Osteoblast (primary cell): ENCODE measurements at regions not wholly inside any gene's neighbourhood (a gene's known extent, or its start where the extent isn't known, plus 50 kb on each side); places are given as distances from the start of the nearest gene placed in this dataset.
A peak's percentile ranks its signal among the peaks of the same experiment; 100 is the strongest.

Source experiments
- DNase-seq: peaks from one replicate; pipeline ENCODE4 v3.0.0; 2011; ENCODE audit warnings: low spot score, mixed read lengths; ENCODE audit not compliant: insufficient read length; ENCODE audit errors: missing footprints
- H2AFZ ChIP-seq: 2 replicates; pipeline ENCODE4 v1.6.0; 2011; ENCODE audit warnings: mild to moderate bottlenecking, low read length
- H3K27ac ChIP-seq: 2 replicates; pipeline ENCODE4 v1.5.1; 2011; ENCODE audit warnings: mild to moderate bottlenecking, low read depth, low read length, moderate library complexity
- H3K27me3 ChIP-seq: 2 replicates; pipeline ENCODE4 v1.6.0; 2012; ENCODE audit warnings: mild to moderate bottlenecking, control low read depth, inconsistent platforms, low read length, moderate library complexity; ENCODE audit not compliant: insufficient read depth
- H3K36me3 ChIP-seq: 2 replicates; pipeline ENCODE4 v1.5.1; 2011; ENCODE audit warnings: mild to moderate bottlenecking, low read length, control low read depth, moderate library complexity; ENCODE audit not compliant: insufficient read depth
- H3K4me1 ChIP-seq: 2 replicates; pipeline ENCODE4 v1.5.1; 2011; ENCODE audit warnings: mild to moderate bottlenecking, low read length, control low read depth, moderate library complexity; ENCODE audit not compliant: insufficient read depth
- H3K4me2 ChIP-seq: 2 replicates; pipeline ENCODE4 v1.6.0; 2011; ENCODE audit warnings: mild to moderate bottlenecking, low read length; ENCODE audit not compliant: insufficient read depth
- H3K4me3 ChIP-seq: fragments of 200-600 bp; sonication (generic); 3 replicates; pipeline ENCODE4 v1.5.1; 2012; ENCODE audit warnings: mild to moderate bottlenecking, low read length, inconsistent platforms; ENCODE audit not compliant: insufficient read depth
- H3K79me2 ChIP-seq: 2 replicates; pipeline ENCODE4 v1.6.0; 2012; ENCODE audit warnings: mild to moderate bottlenecking, low read length, control low read depth, inconsistent platforms; ENCODE audit not compliant: insufficient read depth
- H3K9me3 ChIP-seq: 2 replicates; pipeline ENCODE4 v1.5.1; 2011; ENCODE audit warnings: low read depth, low read length, control low read depth
- H4K20me1 ChIP-seq: 2 replicates; pipeline ENCODE4 v1.6.0; 2012; ENCODE audit warnings: mild to moderate bottlenecking, low read length, control low read depth; ENCODE audit not compliant: insufficient read depth
- TF ChIP-seq, protein P1 (sequence below): IDR thresholded peaks from 2 replicates; pipeline ENCODE4 v1.5.1; 2011; ENCODE audit warnings: mild to moderate bottlenecking, low read depth, low read length, moderate library complexity; ENCODE audit errors: extremely low read depth

- peak overlapping the region; percentile 17 for H2AFZ ChIP-seq
- H3K27ac ChIP-seq: peak overlapping the region; percentile 47
- H3K4me3 ChIP-seq: peak overlapping the region; percentile 47
- no peaks in the 10 kb centered on the region for H4K20me1 ChIP-seq
- H3K4me1 ChIP-seq: peaks cover 20% of the 10 kb centered on the region
- no peak for DNase-seq
- no peaks in the 10 kb centered on the region for H3K36me3 ChIP-seq
- peak overlapping the region; percentile 68 for H3K4me2 ChIP-seq
- H3K79me2 ChIP-seq: no peaks in the 10 kb centered on the region
- TF ChIP-seq, protein P1, sequence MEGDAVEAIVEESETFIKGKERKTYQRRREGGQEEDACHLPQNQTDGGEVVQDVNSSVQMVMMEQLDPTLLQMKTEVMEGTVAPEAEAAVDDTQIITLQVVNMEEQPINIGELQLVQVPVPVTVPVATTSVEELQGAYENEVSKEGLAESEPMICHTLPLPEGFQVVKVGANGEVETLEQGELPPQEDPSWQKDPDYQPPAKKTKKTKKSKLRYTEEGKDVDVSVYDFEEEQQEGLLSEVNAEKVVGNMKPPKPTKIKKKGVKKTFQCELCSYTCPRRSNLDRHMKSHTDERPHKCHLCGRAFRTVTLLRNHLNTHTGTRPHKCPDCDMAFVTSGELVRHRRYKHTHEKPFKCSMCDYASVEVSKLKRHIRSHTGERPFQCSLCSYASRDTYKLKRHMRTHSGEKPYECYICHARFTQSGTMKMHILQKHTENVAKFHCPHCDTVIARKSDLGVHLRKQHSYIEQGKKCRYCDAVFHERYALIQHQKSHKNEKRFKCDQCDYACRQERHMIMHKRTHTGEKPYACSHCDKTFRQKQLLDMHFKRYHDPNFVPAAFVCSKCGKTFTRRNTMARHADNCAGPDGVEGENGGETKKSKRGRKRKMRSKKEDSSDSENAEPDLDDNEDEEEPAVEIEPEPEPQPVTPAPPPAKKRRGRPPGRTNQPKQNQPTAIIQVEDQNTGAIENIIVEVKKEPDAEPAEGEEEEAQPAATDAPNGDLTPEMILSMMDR: no peak
- no peaks in the 10 kb centered on the region for H3K27me3 ChIP-seq
- no peaks in the 10 kb centered on the region for H3K9me3 ChIP-seq
These were observed 207.9 kb upstream of the MARCKS start for GRCh38 chr6:113649276-113649675.

- H3K4me1 ChIP-seq: peaks cover 24% of the 10 kb centered on the region
- H3K4me2 ChIP-seq: no peak overlapping the region
- TF ChIP-seq, protein P1: no peak
- no peak overlapping the region for H3K4me3 ChIP-seq
- no peaks in the 10 kb centered on the region for H3K27me3 ChIP-seq
- no peaks in the 10 kb centered on the region for H3K79me2 ChIP-seq
- H2AFZ ChIP-seq: no peak overlapping the region
- H4K20me1 ChIP-seq: no peaks in the 10 kb centered on the region
- DNase-seq: no peak
- no peaks in the 10 kb centered on the region for H3K36me3 ChIP-seq
- H3K9me3 ChIP-seq: no peaks in the 10 kb centered on the region
- H3K27ac ChIP-seq: no peak overlapping the region
These were observed 207.1 kb upstream of the MARCKS start for GRCh38 chr6:113649880-113650609.

GRCh38 chr6:113650610-113650979 lies 206.6 kb upstream of the MARCKS start:
- H3K27ac ChIP-seq: no peak overlapping the region

DNA sequence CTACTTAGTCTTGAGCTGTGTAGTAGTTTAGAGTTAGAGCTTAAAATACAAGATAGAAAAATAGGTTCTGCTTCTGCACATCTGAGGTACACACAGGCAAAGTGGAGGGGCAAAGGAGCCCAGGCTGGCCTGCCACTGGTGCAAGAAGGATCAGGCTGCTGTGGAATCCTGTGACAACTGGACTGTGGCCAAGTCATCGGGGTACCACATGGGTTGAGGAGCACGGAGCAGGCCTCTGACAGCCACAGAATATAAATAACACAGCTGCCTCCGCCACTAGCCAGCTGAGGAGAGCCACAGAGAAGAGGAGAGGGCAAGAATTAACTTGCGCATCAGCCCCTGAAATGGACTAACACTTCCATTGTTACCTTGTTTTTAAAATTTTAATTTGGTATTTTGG lies 206.0 kb upstream of the MARCKS start:
- Histone ChIP-seq H2AFZ (peak overlapping the region; percentile 56), H3K27ac (no peak overlapping the region), H3K9me3 (no peaks in the 10 kb centered on the region), H3K4me1 (peaks cover 16% of the 10 kb centered on the region), H4K20me1 (no peaks in the 10 kb centered on the region), H3K36me3 (no peaks in the 10 kb centered on the region), H3K4me3 (no peak overlapping the region), H3K27me3 (no peaks in the 10 kb centered on the region), H3K79me2 (no peaks in the 10 kb centered on the region), H3K4me2 (no peak overlapping the region)
- TF ChIP-seq, protein P1: no peak
- no peak for DNase-seq

More at GRCh38 chr6:113650610-113650979, 206.6 kb upstream of the MARCKS start:
- no peak overlapping the region for H3K4me3 ChIP-seq
- H3K27me3 ChIP-seq: no peaks in the 10 kb centered on the region
- no peaks in the 10 kb centered on the region for H3K79me2 ChIP-seq
- no peak for DNase-seq
- no peak overlapping the region for H2AFZ ChIP-seq
- peaks cover 21% of the 10 kb centered on the region for H3K4me1 ChIP-seq
- no peaks in the 10 kb centered on the region for H3K9me3 ChIP-seq
- no peak overlapping the region for H3K4me2 ChIP-seq
- TF ChIP-seq, protein P1: no peak
- no peaks in the 10 kb centered on the region for H3K36me3 ChIP-seq
- H4K20me1 ChIP-seq: no peaks in the 10 kb centered on the region
